GM12878 (cell line): ENCODE measurements at regions not wholly inside any gene's neighbourhood (a gene's known extent, or its start where the extent isn't known, plus 50 kb on each side); places are given as distances from the start of the nearest gene placed in this dataset.

Experiments
- ATAC-seq: fragments of 200-7000 bp; cut with Tn5 transposase; 3 replicates; pipeline ENCODE4 v1.9.1; 2020; ENCODE audit warnings: mild to moderate bottlenecking, moderate library complexity
- BruUV-seq: library from RNA; stranded (reverse); fragments of 400-500 nt; replicated peaks from 2 replicates; lab custom pipeline; 2021; lab: Mats Ljungman, UMichigan
- CTCF ChIA-PET: fragments of 300-600 bp; sonication (Branson Sonifier 250); formaldehyde crosslinking; extraction: SDS; loops from one replicate; lab custom pipeline; 2021; ENCODE audit warnings: inconsistent platforms; lab: Yijun Ruan, JAX
- POLR2A ChIA-PET: fragments of 350-600 bp; formaldehyde crosslinking; extraction: SDS; loops from one replicate; lab custom pipeline; 2021; ENCODE audit warnings: inconsistent platforms; lab: Charles Lee
- RAD21 ChIA-PET: fragments of 300-600 bp; sonication (Branson Sonifier 250); formaldehyde crosslinking; loops from one replicate; lab custom pipeline; 2023; ENCODE audit warnings: antibody characterized with exemption; ENCODE audit not compliant: unreplicated experiment; lab: Charles Lee
- SMC1A ChIA-PET: fragments of 300-600 bp; sonication (Branson Sonifier 250); formaldehyde crosslinking; loops from one replicate; lab custom pipeline; 2023; ENCODE audit not compliant: unreplicated experiment, uncharacterized antibody; lab: Charles Lee
- DNase-seq: peaks from one replicate; pipeline ENCODE4 v3.0.0-alpha.2; 2011; ENCODE audit warnings: low read depth, low spot score
- FAIRE-seq: peaks from 3 replicates; lab custom pipeline; 2011; peaks lifted over from hg19 to GRCh38; lab: Jason Lieb, UNC
- H2AFZ ChIP-seq: 2 replicates; pipeline ENCODE4 v1.6.0; 2011; ENCODE audit warnings: low read depth, low read length, control low read depth; ENCODE audit not compliant: control insufficient read depth
- H3K27ac ChIP-seq: 2 replicates; pipeline ENCODE4 v1.5.1; 2011; ENCODE audit warnings: control low read depth; ENCODE audit not compliant: control insufficient read depth, insufficient read depth
- H3K27me3 ChIP-seq, 2 experiments: replicated peaks in 1 of 2; 2 replicates each; pipeline versions ENCODE4 v1.6.0 to v1.6.1; 2011; ENCODE audit warnings: low read length in 1 of 2; ENCODE audit not compliant: control insufficient read depth in 2 of 2, insufficient read depth in 2 of 2
- H3K36me3 ChIP-seq, 2 experiments: 2 replicates each; pipeline ENCODE4 v1.5.1; 2011; ENCODE audit warnings: low read length in 1 of 2; ENCODE audit not compliant: control insufficient read depth in 2 of 2, insufficient read depth in 2 of 2
- H3K4me1 ChIP-seq: 2 replicates; pipeline ENCODE4 v1.6.1; 2011; ENCODE audit warnings: mild to moderate bottlenecking, low read length, moderate library complexity, mixed read lengths; ENCODE audit not compliant: control insufficient read depth, insufficient read depth
- H3K4me2 ChIP-seq: 2 replicates; pipeline ENCODE4 v1.6.0; 2011; ENCODE audit warnings: control low read depth; ENCODE audit not compliant: control insufficient read depth, insufficient read depth
- H3K4me3 ChIP-seq: fragments of 200-600 bp; sonication (generic); 2 replicates; pipeline ENCODE4 v1.5.1; 2016
- H3K79me2 ChIP-seq: 2 replicates; pipeline ENCODE4 v1.6.0; 2011; ENCODE audit warnings: low read length; ENCODE audit not compliant: control insufficient read depth, insufficient read depth
- H3K9ac ChIP-seq: 2 replicates; pipeline ENCODE4 v1.8.0; 2011; ENCODE audit warnings: low read length, control low read depth, mixed read lengths; ENCODE audit not compliant: control insufficient read depth, insufficient read depth
- H3K9me3 ChIP-seq: replicated peaks from 3 replicates; pipeline ENCODE4 v1.5.1; 2011; ENCODE audit warnings: mild to moderate bottlenecking, low read length; ENCODE audit not compliant: control insufficient read depth, insufficient read depth
- H4K20me1 ChIP-seq: 2 replicates; pipeline ENCODE4 v1.6.0; 2011; ENCODE audit not compliant: control insufficient read depth, insufficient read depth
- BACH1 ChIP-seq: fragments of 450-650 bp; IDR thresholded peaks from 2 replicates; pipeline ENCODE4 v1.6.1; 2017; ENCODE audit warnings: mild to moderate bottlenecking, borderline replicate concordance
- BCLAF1 ChIP-seq: fragments of 450-650 bp; IDR thresholded peaks from 2 replicates; pipeline ENCODE4 v1.6.1; 2017; ENCODE audit warnings: antibody characterized with exemption, mild to moderate bottlenecking, moderate library complexity
- EED ChIP-seq: sonication (generic); IDR thresholded peaks from 2 replicates; pipeline ENCODE4 v1.6.1; 2016; ENCODE audit warnings: antibody characterized with exemption, low read depth
- EZH2 ChIP-seq: IDR thresholded peaks from 2 replicates; pipeline ENCODE4 v1.6.1; 2012; ENCODE audit warnings: low read depth, mild to moderate bottlenecking, control low read depth, inconsistent platforms, low read length, borderline replicate concordance; ENCODE audit not compliant: control insufficient read depth
- HDGF ChIP-seq: fragments of 450-650 bp; IDR thresholded peaks from 2 replicates; pipeline ENCODE4 v1.6.1; 2016; ENCODE audit warnings: antibody characterized with exemption
- MLLT1 ChIP-seq: fragments of 450-650 bp; IDR thresholded peaks from 2 replicates; pipeline ENCODE4 v1.6.1; 2016; ENCODE audit warnings: mild to moderate bottlenecking
- NFXL1 ChIP-seq: fragments of 450-650 bp; IDR thresholded peaks from 2 replicates; pipeline ENCODE4 v1.6.1; 2017; ENCODE audit warnings: antibody characterized with exemption, mild to moderate bottlenecking, borderline replicate concordance
- NFYB ChIP-seq: IDR thresholded peaks from 2 replicates; pipeline ENCODE4 v1.6.1; 2011; ENCODE audit warnings: low read depth, mild to moderate bottlenecking, low read length, improper control_type of control experiment, moderate library complexity; ENCODE audit not compliant: insufficient read depth
- NR2C1 ChIP-seq: fragments of 450-650 bp; IDR thresholded peaks from 2 replicates; pipeline ENCODE4 v1.6.1; 2017; ENCODE audit warnings: antibody characterized with exemption, mild to moderate bottlenecking, moderate library complexity
- REST ChIP-seq: IDR thresholded peaks from 2 replicates; pipeline ENCODE4 v1.6.1; 2012; ENCODE audit warnings: mild to moderate bottlenecking, low read depth, low read length
- TCF3 ChIP-seq: IDR thresholded peaks from 2 replicates; pipeline ENCODE4 v1.6.1; 2012; ENCODE audit warnings: low read depth, mild to moderate bottlenecking, low read length, borderline replicate concordance; ENCODE audit not compliant: insufficient read depth
- ZBTB40 ChIP-seq: fragments of 450-650 bp; IDR thresholded peaks from 2 replicates; pipeline ENCODE4 v1.6.1; 2016; ENCODE audit warnings: mild to moderate bottlenecking, moderate library complexity, borderline replicate concordance
- in situ Hi-C: fragments of 300-500 bp; cut with MboI; formaldehyde crosslinking; loops from 9 replicates; pipeline ENCODE4 v1.14.3; 2018; ENCODE audit warnings: mixed read lengths
- intact Hi-C: fragments of 100-400 bp; cut with micrococcal nuclease; formaldehyde crosslinking; loops from one replicate; pipeline ENCODE4 v1.14.2; 2022; ENCODE audit not compliant: unreplicated experiment

- Histone ChIP-seq H3K79me2 (no peaks in the 10 kb centered on the region), H3K36me3 (no peaks in the 10 kb centered on the region), H3K4me1 (no peaks in the 10 kb centered on the region), H3K27me3 (no peaks in the 10 kb centered on the region), H3K9ac (no peak overlapping the region), H3K27ac (no peak overlapping the region), H4K20me1 (no peaks in the 10 kb centered on the region), H3K4me2 (no peak overlapping the region), H2AFZ (no peak overlapping the region), H3K4me3 (no peak overlapping the region), H3K9me3 (no peaks in the 10 kb centered on the region)
- FAIRE-seq (no peak), DNase-seq (no peak), ATAC-seq (no peak)
- POLR2A ChIA-PET = no interaction called here
- CTCF ChIA-PET = no interaction called here
- RAD21 ChIA-PET = no interaction called here
- BruUV-seq = no TSS peak
- SMC1A ChIA-PET = no interaction called here
- in situ Hi-C loops (no loop called here), intact Hi-C loops (no loop called here)
- TF ChIP-seq NR2C1 (no peak), HDGF (no peak), EZH2 (no peak), BACH1 (no peak), TCF3 (no peak), BCLAF1 (no peak), NFYB (no peak), NFXL1 (no peak), MLLT1 (no peak), EED (no peak), REST (no peak), ZBTB40 (no peak)
These were observed 733.4 kb upstream of the SOX9 start for GRCh38 chr17:71387456-71387855.
